LoVo (cell line): ENCODE measurements at regions not wholly inside any gene's neighbourhood (a gene's known extent, or its start where the extent isn't known, plus 50 kb on each side); places are given as distances from the start of the nearest gene placed in this dataset.

ENCODE experiments used
- DNase-seq: peaks from one replicate; pipeline ENCODE4 v3.0.0-alpha.2; 2016; ENCODE audit warnings: low spot score

- no peak for DNase-seq
Measured at GRCh38 chr11:27904358-27905055, 203.4 kb downstream of the KIF18A start.

GRCh38 chr11:27902981-27903624 is 202.8 kb upstream of the BDNF start:
- DNase-seq: no peak

GRCh38 chr11:27898166-27898565 is 197.9 kb upstream of the BDNF start:
- DNase-seq: no peak

GRCh38 chr11:27896096-27896495 is 195.8 kb upstream of the BDNF start:
- DNase-seq: no peak

GRCh38 chr11:27894552-27894951 is 194.3 kb upstream of the BDNF start:
- no peak for DNase-seq

GRCh38 chr11:27886857-27887256 is 186.6 kb upstream of the BDNF start:
- DNase-seq: no peak

GRCh38 chr11:27882066-27882697 is 181.9 kb upstream of the BDNF start:
- peak; percentile 24 for DNase-seq

GRCh38 chr11:27875831-27876775 is 175.8 kb upstream of the BDNF start:
- DNase-seq: peak; percentile 8

- DNase-seq: no peak
Measured at GRCh38 chr11:27874998-27875830, 175.0 kb upstream of the BDNF start.

GRCh38 chr11:27873664-27874063 is 173.4 kb upstream of the BDNF start:
- no peak for DNase-seq

- DNase-seq: no peak
Measured at GRCh38 chr11:27871056-27871455, 170.8 kb upstream of the BDNF start.

GRCh38 chr11:27869701-27870100 is 169.4 kb upstream of the BDNF start:
- DNase-seq: no peak

GRCh38 chr11:27868709-27869108 is 168.5 kb upstream of the BDNF start:
- DNase-seq: no peak

- DNase-seq: no peak
Measured at GRCh38 chr11:27868226-27868625, 168.0 kb upstream of the BDNF start.

- DNase-seq: no peak
Measured at GRCh38 chr11:27865105-27865504, 164.8 kb upstream of the BDNF start.

- no peak for DNase-seq
Measured at GRCh38 chr11:27864611-27865010, 164.4 kb upstream of the BDNF start.

- DNase-seq: no peak
Measured at GRCh38 chr11:27864091-27864491, 163.8 kb upstream of the BDNF start.

- no peak for DNase-seq
Measured at GRCh38 chr11:27863637-27864036, 163.4 kb upstream of the BDNF start.

GRCh38 chr11:27861706-27862430 is 161.6 kb upstream of the BDNF start:
- DNase-seq: no peak

- no peak for DNase-seq
Measured at GRCh38 chr11:27860811-27861210, 160.6 kb upstream of the BDNF start.

- DNase-seq: no peak
Measured at GRCh38 chr11:27858866-27859265, 158.6 kb upstream of the BDNF start.
